A549 (cell line): ENCODE measurements at regions not wholly inside any gene's neighbourhood (a gene's known extent, or its start where the extent isn't known, plus 50 kb on each side); places are given as distances from the start of the nearest gene placed in this dataset.

Experiments used
- CHD2 ChIP-seq: fragments of 150-350 bp; IDR thresholded peaks from 2 replicates; pipeline ENCODE4 v1.6.1; 2014; ENCODE audit warnings: low read length; ENCODE audit not compliant: partially characterized antibody
- CTCF ChIP-seq: fragments of >200 bp; sonication (Bioruptor Twin); formaldehyde crosslinking; IDR thresholded peaks from 3 replicates; pipeline ENCODE4 v1.5.1; 2016
- E2F6 ChIP-seq: IDR thresholded peaks from 2 replicates; pipeline ENCODE4 v1.6.1; 2012; ENCODE audit warnings: low read depth, borderline replicate concordance
- MAFK ChIP-seq: fragments of 450-650 bp; IDR thresholded peaks from 2 replicates; pipeline ENCODE4 v1.6.1; 2014; ENCODE audit not compliant: partially characterized antibody
- NFE2L2 ChIP-seq: fragments of 150-350 bp; conservative IDR thresholded peaks from 2 replicates; pipeline ENCODE4 v1.6.1; 2014; ENCODE audit warnings: low read length
- POLR2A ChIP-seq: IDR thresholded peaks from 2 replicates; pipeline ENCODE4 v1.6.1; 2012; ENCODE audit warnings: mild to moderate bottlenecking, low read length
- SREBF2 ChIP-seq: fragments of 450-650 bp; IDR thresholded peaks from 2 replicates; pipeline ENCODE4 v1.6.1; 2014; ENCODE audit warnings: mild to moderate bottlenecking, moderate library complexity

- TF ChIP-seq E2F6 (no peak), SREBF2 (no peak), CHD2 (no peak), CTCF (no peak), NFE2L2 (no peak), POLR2A (no peak), MAFK (no peak)
These were observed 226.0 kb downstream of the TOX3 start for GRCh38 chr16:52320930-52321439.
